OCI-LY3 (cell line): ENCODE measurements at regions not wholly inside any gene's neighbourhood (a gene's known extent, or its start where the extent isn't known, plus 50 kb on each side); places are given as distances from the start of the nearest gene placed in this dataset.

Experiments
- CTCF ChIP-seq: fragments of 200-600, 300-600 bp; sonication (generic); IDR thresholded peaks from 2 replicates; pipeline ENCODE4 v1.5.1; 2014; ENCODE audit warnings: antibody characterized with exemption, low read length, low read depth
- EZH2phosphoT487 ChIP-seq: fragments of 200-600 bp; shearing (Covaris generic); IDR thresholded peaks from 2 replicates; pipeline ENCODE4 v1.6.1; 2018; ENCODE audit warnings: antibody characterized with exemption, mixed run types, low read depth

GRCh38 chr5:4674166-4674565 is 466.0 kb upstream of the ADAMTS16 start:
- TF ChIP-seq CTCF, result no peak
- TF ChIP-seq EZH2phosphoT487, result no peak
